GM18951 (cell line): ENCODE measurements at regions not wholly inside any gene's neighbourhood (a gene's known extent, or its start where the extent isn't known, plus 50 kb on each side); places are given as distances from the start of the nearest gene placed in this dataset.
"Not testable (repeated sequence)": the region's sequence is repeated elsewhere in the genome, so short reads cannot be mapped to it uniquely, and the experiment has no call there.

Source experiments
- POLR2A ChIP-seq: IDR thresholded peaks from 4 replicates; pipeline ENCODE4 v1.6.1; 2011; ENCODE audit warnings: mild to moderate bottlenecking; ENCODE audit not compliant: insufficient read length, insufficient read depth; ENCODE audit errors: extremely low read depth
- in situ Hi-C: fragments of 300-500 bp; cut with MboI; formaldehyde crosslinking; loops from one replicate; pipeline ENCODE4 v1.12.0; 2022; ENCODE audit warnings: low sequenced_read_pairs, mixed read lengths, inconsistent platforms; ENCODE audit not compliant: unreplicated experiment

DNA sequence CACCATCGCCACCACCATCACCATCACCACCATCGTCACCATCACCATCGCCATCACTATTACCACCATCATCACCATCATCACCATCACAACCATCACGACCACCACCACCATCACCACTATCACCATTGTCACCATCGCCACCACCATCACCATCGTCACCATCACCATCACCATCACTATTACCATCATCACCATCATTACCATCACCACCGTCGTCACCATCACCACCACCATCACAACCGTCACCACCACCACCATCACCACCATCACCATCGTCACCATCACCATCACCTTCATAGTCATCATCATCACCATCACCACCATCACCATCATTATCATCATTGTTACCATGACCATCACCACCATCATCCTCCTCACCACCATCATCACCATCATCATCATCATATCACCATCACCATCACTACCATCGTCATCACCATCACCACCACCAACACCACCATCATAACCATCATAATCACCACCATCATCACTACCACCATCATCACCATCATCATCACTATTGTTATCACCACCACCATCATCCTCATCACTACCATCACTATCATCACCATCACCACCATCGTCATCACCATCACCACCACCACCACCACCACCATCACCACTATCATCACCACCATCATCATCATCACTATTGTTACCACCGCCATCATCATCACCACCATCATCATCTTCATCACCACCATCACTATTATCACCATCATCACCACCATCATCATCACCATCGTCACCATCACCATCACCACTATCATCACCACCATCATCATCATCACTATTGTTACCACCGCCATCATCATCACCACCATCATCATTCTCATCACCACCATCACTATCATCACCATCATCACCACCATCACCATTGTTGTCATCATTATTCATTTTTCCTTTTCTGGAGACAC lies 51.5 kb upstream of the ZNF469 start:
- in situ Hi-C loops: no loop called here
- TF ChIP-seq POLR2A: no peak

DNA sequence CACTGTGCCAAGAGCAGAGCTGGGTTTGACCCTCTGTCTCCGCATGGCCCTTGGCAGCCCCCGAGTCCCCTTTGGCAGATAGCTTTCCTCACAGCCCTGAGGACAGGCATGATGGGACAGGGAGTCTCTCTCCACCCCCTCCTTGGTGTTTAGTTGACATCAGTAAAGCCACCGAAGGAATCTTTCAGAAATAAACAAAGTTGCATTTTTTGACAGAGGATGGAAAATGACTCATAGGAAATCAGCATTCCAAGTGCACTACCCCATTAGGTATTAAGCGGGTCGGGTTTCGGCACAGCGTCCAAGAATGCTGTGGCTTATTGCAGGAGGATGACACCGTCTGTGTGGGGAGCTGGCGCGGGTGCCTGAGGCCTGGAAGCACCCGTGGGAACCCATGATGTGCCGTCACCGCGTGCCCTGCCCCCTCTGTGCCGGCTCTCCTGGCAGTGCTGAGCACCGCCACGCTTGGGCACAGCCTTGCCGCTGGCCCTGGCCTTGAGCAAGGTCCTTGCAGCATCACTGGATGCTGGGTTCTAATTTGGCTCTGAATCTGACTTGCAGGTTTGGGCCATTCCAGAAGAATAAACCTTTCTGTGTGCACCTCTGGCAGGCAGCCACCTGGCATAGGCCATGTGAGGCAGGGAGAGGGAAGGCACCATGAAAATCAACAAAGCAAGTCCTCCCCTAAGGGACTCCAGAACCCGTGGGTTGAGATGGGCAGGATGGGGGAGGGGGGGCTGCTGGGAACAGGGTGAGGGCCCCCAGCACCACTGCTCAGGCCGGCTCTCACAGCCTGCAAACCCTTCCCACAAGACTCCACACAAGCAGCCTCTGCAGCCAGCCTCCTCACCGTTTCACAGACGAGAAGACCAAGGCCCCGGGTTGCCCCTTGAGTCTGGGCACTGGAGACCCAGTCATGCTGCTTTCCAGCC lies 50.5 kb upstream of the ZNF469 start:
- TF ChIP-seq POLR2A: no peak
- in situ Hi-C loops: no loop called here

DNA sequence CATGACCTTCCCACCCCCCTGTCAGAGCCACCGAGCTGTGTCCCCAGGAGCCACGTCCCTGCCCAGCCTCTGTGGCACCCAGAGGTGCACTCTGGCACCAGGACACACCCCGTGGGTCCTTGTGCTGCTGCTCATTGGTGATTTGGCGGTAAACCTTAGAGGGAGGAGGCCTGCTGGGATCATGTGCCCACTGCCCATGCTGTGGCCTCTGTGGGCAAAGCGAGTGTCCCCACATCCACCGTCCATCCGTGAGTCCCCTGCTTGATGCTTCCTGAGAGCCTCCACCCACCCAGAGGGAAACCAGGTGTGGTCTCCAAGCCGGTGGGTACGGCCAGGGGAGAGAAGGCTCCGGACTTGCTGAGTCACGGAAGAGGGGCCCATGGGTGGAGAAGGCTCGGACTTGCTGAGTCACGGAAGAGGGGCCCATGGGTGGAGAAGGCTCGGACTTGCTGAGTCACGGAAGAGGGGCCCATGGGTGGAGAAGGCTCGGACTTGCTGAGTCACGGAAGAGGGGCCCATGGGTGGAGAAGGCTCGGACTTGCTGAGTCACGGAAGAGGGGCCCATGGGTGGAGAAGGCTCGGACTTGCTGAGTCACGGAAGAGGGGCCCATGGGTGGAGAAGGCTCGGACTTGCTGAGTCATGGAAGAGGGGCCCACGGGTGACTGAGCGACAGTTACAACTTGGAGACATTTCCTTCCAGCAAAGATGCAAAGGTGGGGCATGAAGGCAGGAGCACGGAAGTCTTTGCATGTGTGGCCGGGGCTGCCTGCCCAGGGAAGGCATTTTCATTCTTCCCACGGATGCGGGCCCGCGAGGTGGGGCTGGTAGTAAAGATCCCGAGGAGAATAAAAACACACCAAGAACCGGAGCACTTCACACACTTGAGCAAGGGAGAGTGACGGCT lies 49.6 kb upstream of the ZNF469 start:
- in situ Hi-C loops: not testable (repeated sequence)
